Nephron progenitor cell (in vitro differentiated cells): ENCODE measurements at regions not wholly inside any gene's neighbourhood (a gene's known extent, or its start where the extent isn't known, plus 50 kb on each side); places are given as distances from the start of the nearest gene placed in this dataset.

Source experiments
- DNase-seq: peaks from one replicate; pipeline ENCODE4 v3.0.0; 2021
- H3K27ac Mint-ChIP-seq: 2 replicates; pipeline ENCODE4 v1.8.0; 2021; ENCODE audit warnings: mild to moderate bottlenecking, moderate library complexity, mixed read lengths
- H3K27me3 Mint-ChIP-seq: 2 replicates; pipeline ENCODE4 v1.8.0; 2021; ENCODE audit warnings: mild to moderate bottlenecking, low read depth, mixed read lengths; ENCODE audit not compliant: poor library complexity
- H3K36me3 Mint-ChIP-seq: 2 replicates; pipeline ENCODE4 v1.8.0; 2021; ENCODE audit warnings: low read depth, mixed read lengths
- H3K4me1 Mint-ChIP-seq: 2 replicates; pipeline ENCODE4 v1.8.0; 2021; ENCODE audit warnings: mixed read lengths
- H3K4me3 Mint-ChIP-seq: 2 replicates; pipeline ENCODE4 v1.8.0; 2021; ENCODE audit warnings: mild to moderate bottlenecking, moderate library complexity, mixed read lengths
- H3K9me3 Mint-ChIP-seq: 2 replicates; pipeline ENCODE4 v1.8.0; 2021; ENCODE audit warnings: mild to moderate bottlenecking, moderate library complexity, mixed read lengths
- TF ChIP-seq, protein P1 (sequence below): fragments of 200-600 bp; sonication (generic); IDR thresholded peaks from 2 replicates; pipeline ENCODE4 v1.5.0; 2021; ENCODE audit warnings: antibody characterized with exemption

DNA sequence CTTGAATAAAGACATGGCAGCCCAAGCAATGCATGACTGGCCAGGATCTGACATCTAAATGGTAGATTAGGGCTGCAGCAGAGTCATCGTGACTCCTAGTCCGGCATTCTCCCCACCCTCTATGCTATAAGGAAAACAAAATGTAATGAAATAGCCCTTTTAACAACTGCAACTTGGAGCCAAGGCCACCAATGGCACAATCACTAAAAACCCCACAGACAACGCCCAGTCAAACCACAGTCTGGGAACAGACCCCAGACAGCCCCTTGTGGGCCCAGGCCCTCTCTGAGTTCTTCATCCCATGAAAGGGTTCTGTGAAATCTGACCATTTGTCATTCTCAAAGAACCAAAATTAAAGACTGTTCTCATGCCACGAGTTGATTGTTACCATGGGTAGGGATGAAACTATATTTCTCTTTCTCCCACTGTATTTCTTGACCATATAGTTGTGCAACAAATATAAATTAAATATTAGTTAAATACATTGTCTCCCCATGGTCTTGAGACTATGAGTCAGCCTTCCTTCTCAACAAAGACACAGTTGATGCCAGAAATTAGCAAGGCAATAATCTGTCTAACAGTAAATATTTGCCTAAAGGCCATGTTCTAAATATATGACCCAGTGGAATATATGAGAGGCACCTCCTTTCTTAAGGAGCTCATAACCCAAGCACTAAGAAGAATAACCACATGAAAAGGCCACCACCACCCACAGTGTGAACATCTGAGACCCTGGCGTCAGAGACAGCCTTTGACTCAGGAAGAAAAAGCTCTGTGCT, 85.6 kb upstream of the SSTR4 start:
- no peak for DNase-seq
- Mint-ChIP-seq H3K9me3 (no peaks in the 10 kb centered on the region), H3K27ac (no peak overlapping the region), H3K4me1 (no peaks in the 10 kb centered on the region), H3K4me3 (no peak overlapping the region), H3K36me3 (no peaks in the 10 kb centered on the region), H3K27me3 (peaks cover 17% of the 10 kb centered on the region)
- TF ChIP-seq, protein P1, sequence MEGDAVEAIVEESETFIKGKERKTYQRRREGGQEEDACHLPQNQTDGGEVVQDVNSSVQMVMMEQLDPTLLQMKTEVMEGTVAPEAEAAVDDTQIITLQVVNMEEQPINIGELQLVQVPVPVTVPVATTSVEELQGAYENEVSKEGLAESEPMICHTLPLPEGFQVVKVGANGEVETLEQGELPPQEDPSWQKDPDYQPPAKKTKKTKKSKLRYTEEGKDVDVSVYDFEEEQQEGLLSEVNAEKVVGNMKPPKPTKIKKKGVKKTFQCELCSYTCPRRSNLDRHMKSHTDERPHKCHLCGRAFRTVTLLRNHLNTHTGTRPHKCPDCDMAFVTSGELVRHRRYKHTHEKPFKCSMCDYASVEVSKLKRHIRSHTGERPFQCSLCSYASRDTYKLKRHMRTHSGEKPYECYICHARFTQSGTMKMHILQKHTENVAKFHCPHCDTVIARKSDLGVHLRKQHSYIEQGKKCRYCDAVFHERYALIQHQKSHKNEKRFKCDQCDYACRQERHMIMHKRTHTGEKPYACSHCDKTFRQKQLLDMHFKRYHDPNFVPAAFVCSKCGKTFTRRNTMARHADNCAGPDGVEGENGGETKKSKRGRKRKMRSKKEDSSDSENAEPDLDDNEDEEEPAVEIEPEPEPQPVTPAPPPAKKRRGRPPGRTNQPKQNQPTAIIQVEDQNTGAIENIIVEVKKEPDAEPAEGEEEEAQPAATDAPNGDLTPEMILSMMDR = no peak

DNA sequence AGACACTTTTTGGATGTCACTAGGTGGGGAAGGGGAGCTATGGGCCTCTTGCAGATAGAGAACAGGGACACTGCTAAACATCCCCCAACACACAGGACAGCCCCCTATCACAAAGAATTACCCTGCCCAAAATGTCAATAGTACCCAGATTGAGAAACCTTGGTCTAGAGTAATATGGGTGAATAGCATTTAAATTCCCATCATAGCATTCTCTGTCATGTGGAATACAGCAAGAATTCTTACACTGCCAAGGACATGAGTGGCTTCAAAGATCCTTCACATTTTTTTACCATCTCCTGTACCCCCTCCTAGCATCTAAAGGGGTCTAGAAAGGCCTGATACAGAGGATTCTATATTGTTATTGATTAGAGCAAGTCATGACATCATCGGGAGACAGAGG, 83.1 kb upstream of the SSTR4 start:
- H3K9me3 Mint-ChIP-seq = no peaks in the 10 kb centered on the region
- no peak overlapping the region for H3K4me3 Mint-ChIP-seq
- no peaks in the 10 kb centered on the region for H3K4me1 Mint-ChIP-seq
- no peaks in the 10 kb centered on the region for H3K36me3 Mint-ChIP-seq
- TF ChIP-seq, protein P1 = no peak
- no peak overlapping the region for H3K27ac Mint-ChIP-seq
- H3K27me3 Mint-ChIP-seq = peaks cover 9% of the 10 kb centered on the region
- no peak for DNase-seq

DNA sequence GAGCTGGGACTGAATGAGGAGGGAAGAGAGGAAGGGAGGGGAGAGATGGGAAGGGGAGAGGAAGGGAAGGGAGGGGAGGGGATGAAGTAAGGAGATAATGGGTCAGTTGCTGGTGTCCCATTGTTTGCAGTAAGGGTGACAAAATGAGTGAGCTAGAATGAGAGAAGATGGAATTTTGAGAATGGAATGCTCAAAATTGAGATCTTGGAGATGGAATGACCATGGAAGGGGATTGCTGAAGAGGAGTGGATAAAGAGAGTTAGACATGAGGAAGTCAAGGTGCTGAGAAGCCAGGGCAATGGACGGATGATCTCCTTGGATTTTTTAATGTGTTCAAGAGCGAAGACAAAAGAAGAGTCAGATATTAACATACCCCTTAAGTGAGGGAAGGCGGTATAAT, 80.5 kb upstream of the SSTR4 start:
- Mint-ChIP-seq H3K9me3 (no peaks in the 10 kb centered on the region), H3K27ac (no peak overlapping the region), H3K27me3 (peaks cover 9% of the 10 kb centered on the region), H3K36me3 (no peaks in the 10 kb centered on the region), H3K4me3 (no peak overlapping the region), H3K4me1 (no peaks in the 10 kb centered on the region)
- no peak for DNase-seq
- TF ChIP-seq, protein P1 = no peak

DNA sequence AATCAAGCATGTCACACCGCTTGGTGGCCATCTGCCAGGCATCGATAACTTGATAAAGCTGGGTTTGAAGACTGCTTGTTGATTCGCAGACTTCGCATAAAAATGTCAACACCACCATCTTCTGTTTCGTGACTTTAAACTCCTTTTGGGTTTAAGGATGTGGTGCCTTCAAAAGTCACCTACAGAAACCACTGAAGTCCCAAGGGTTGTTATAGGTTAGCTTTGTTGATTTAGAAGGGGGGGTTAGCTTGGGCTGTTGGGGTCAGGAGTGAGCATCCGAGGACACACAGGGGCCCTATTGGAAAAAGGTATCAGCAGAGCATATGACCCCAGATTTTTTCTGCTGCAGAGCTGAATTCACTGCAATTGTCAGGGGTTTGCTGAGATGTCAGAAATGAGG, 76.7 kb upstream of the SSTR4 start:
- Mint-ChIP-seq H3K9me3 (peaks cover 5% of the 10 kb centered on the region), H3K27me3 (peaks cover 22% of the 10 kb centered on the region), H3K27ac (no peak overlapping the region), H3K36me3 (no peaks in the 10 kb centered on the region), H3K4me1 (no peaks in the 10 kb centered on the region), H3K4me3 (no peak overlapping the region)
- TF ChIP-seq, protein P1 = no peak
- DNase-seq = no peak

DNA sequence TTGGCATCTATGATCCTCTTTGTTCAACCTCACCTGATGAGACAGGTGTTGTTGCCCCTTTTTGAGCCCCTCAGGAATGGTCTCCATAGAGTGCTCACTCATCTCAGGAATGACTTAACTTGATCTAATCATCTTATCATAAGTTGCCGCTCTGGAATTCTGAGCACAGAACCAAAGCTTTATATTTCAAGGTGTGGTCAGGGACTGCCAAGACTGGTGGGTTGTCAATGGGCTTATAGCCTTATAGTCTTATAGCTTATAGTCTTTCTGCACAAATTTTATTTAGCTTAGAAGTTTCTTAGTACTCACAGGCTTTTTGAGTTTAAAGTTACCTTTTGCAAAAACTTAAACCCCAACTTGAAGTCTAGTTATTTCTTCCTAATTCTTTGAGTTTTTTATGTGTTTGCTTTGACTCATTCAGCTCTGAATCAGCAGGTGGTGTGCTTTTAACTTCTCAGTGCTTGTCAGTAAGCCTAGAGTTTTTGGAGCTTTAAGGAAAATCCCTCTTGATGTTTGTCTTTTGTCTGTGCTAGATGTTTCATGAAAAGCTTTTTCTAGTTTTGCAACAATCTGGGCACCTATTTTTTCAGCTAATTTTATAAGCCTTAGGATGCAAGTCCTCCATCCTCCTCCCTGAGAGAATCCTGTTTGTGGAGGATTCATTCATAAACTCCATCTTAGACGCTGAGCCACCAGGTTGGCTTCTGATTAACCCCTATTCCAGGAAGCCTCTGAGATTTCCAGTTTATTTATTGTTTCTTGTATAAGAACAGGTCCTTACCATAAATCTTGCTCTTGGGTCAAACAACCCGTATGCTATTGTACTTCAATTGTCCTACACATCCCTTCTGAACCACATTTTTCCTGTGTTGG, 72.3 kb upstream of the SSTR4 start:
- DNase-seq = no peak
- Mint-ChIP-seq H3K36me3 (no peaks in the 10 kb centered on the region), H3K4me3 (no peak overlapping the region), H3K27me3 (peaks cover 13% of the 10 kb centered on the region), H3K27ac (no peak overlapping the region), H3K4me1 (no peaks in the 10 kb centered on the region), H3K9me3 (peaks cover 5% of the 10 kb centered on the region)
- TF ChIP-seq, protein P1 = no peak
